ENCODE measurements at regions not wholly inside any gene's neighbourhood (a gene's known extent, or its start where the extent isn't known, plus 50 kb on each side); places are given as distances from the start of the nearest gene placed in this dataset.

DNA sequence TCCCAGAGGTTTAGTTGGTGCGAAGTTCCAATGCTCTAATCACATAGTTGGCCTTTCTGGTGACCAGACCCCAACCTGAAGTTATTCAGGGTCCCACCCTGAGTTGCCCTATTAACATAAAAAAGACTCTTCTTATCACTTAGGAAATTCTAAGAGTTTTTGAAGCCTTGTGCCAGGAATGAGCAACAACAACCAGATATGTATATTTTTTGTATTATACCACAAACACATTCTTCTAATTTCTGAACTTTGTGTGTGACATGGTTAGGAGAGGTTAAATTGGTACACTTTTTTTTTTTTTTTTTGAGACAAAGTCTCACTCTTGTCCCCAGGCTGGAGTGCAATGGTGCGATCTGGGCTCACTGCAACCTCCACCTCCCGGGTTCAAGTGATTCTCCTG is 320.4 kb upstream of the PDE3A start:
- TF ChIP-seq, protein P1, sequence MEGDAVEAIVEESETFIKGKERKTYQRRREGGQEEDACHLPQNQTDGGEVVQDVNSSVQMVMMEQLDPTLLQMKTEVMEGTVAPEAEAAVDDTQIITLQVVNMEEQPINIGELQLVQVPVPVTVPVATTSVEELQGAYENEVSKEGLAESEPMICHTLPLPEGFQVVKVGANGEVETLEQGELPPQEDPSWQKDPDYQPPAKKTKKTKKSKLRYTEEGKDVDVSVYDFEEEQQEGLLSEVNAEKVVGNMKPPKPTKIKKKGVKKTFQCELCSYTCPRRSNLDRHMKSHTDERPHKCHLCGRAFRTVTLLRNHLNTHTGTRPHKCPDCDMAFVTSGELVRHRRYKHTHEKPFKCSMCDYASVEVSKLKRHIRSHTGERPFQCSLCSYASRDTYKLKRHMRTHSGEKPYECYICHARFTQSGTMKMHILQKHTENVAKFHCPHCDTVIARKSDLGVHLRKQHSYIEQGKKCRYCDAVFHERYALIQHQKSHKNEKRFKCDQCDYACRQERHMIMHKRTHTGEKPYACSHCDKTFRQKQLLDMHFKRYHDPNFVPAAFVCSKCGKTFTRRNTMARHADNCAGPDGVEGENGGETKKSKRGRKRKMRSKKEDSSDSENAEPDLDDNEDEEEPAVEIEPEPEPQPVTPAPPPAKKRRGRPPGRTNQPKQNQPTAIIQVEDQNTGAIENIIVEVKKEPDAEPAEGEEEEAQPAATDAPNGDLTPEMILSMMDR (IDR thresholded peaks at IDR 0.05), result no peak
- TF ChIP-seq POLR2AphosphoS5 (IDR thresholded peaks at IDR 0.05; ENCODE audit: insufficient read depth in 1 of 2, low read depth in 1 of 2), result no peak
- TF ChIP-seq POLR2A (IDR thresholded peaks at IDR 0.05), result no peak
